HUDEP-2 (cell line): ENCODE measurements at regions not wholly inside any gene's neighbourhood (a gene's known extent, or its start where the extent isn't known, plus 50 kb on each side); places are given as distances from the start of the nearest gene placed in this dataset.
"Not testable (repeated sequence)": the region's sequence is repeated elsewhere in the genome, so short reads cannot be mapped to it uniquely, and the experiment has no call there.

Source experiments
- DNase-seq, 76 experiments: peaks; one replicate each; lab custom pipeline; 2025; ENCODE audit not compliant: unreplicated experiment in 76 of 76; lab: John Stamatoyannopoulos, UW

GRCh38 chr5:156006026-156006647 lies 320.8 kb upstream of the SGCD start:
- no peak for DNase-seq

- no peak for DNase-seq
Observed at GRCh38 chr5:156008844-156009243, 318.1 kb upstream of the SGCD start.

GRCh38 chr5:156009583-156009982 lies 317.4 kb upstream of the SGCD start:
- no peak for DNase-seq

DNA sequence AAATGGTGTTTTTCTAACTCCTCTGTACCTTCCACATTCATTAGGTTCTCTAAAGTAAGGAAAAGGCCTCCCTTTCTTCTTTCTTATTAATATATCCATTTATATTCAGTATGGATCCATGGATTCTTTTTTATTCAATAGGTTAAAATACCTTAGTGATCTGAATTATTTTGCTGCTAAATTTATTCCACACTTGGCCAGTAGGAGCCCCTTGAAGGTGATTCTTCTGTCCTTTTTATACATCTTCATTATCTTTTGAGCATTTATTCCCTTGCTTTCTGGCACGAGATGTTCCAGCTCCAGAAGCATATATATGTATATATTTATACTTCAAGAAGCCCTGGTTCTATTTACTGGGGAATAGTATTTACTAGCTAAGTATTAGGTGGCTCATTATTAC lies 311.8 kb upstream of the SGCD start:
- DNase-seq = no peak

DNA sequence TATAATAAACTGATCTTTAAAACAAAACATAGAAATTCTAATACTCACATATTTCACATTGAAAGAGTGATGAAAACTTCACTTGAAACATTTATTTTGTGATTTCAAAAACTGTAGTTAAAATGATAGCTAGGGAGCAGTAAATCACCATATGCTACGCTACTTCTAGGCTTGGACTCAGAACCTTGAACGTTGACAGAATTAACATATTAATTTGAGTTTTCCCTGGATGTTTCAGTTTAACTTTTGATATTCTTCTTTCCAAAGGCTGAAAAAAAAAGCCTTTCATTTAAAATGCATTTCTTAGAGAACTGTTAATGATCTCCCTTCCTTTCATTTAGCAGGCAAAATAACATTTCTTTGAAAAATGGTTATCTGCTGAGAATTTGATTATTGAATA lies 307.8 kb upstream of the SGCD start:
- DNase-seq = no peak

DNA sequence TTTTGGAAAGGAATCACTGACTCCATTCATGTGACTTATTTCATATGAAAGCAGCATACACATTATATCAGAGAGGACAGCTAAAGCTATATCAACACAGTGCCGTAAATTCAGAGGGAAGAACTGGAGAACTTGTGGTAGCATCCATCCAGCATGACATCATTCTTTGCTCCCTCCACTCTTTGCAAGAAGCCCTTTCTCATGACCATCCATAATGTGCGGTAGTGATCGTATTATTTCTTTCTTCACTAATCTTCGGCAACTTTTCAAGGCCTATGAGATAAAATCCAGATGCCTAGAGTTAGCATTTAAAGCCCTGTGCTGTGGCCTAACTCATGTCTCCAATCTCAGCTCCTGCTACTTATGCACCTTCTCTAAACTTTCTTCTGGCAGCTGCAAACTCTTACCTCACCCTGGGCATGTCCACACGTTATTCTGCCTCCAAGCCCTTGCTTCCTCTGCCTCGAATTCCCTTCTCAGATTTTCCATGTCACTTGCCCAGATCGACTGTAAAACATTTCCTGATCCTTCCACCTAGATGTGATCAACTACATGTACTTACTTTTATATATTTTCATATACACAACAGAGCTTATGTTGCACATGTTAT lies 307.3 kb upstream of the SGCD start:
- DNase-seq = no peak

- DNase-seq = no peak
Observed at GRCh38 chr5:156020647-156021046, 306.3 kb upstream of the SGCD start.

GRCh38 chr5:156021866-156022265 lies 305.1 kb upstream of the SGCD start:
- no peak for DNase-seq

- no peak for DNase-seq
Observed at GRCh38 chr5:156025656-156026055, 301.3 kb upstream of the SGCD start.

DNA sequence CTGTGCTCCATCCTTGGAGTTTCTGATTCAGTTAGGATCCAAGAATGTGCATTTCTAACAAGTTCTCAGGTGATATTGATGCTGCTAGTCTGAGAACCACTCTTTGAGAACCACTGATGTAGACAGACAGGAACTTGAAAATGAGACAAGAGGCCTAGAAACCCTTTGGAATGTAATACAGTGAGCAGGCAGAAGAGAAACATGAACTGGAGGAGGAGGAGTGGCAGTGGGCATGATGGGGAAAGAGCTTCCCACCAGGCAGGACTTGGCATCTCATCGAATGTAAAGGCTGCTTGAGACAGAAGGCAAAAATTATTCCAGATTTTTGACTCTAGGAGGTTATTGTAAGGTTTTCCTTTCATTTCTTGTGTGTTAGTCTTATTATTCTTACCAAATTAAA lies 295.8 kb upstream of the SGCD start:
- no peak for DNase-seq

- DNase-seq = no peak
Observed at GRCh38 chr5:156036640-156037039, 290.3 kb upstream of the SGCD start.

GRCh38 chr5:156037151-156037909 lies 289.6 kb upstream of the SGCD start:
- no peak for DNase-seq

DNA sequence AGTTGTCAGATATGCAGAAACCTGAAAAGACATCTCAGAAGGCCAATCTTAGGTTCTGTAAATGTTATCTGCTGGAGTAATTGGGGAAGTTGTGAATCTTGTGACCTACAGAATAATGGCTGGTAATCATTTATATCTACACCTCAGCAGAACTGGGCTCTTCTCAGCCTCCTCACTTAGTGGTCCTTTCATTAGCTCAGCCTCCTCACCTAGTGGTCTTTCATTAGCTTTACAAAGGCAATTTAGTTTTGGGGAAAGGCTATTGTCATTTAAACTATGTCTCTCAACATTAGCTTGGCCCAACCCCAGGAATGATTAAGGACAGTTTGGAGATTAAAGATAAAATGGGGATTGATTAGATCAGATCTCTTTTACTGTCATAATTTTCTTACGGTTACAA lies 284.2 kb upstream of the SGCD start:
- no peak for DNase-seq

- no peak for DNase-seq
Observed at GRCh38 chr5:156043351-156043750, 283.6 kb upstream of the SGCD start.

DNA sequence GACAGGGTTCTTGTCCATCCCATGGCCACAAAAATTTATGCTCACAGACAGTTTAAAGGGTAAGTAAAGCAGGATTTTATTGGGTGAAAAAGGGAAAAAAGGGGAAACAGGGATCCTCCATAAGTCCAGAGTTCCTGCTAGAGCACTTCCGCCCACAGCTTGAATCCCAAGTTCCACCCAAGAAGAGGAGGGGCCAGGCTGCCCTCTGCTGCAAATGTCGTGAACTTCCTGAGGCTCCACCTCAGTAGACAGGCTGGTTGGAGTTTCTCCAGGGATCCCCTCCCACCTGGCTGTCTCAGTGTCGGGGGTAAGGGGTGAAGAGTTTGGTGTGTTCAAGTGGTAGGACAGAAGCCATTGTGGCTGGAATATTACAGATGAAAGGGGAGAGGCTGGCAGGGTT lies 275.0 kb upstream of the SGCD start:
- peak in 4 of 76 experiments; percentile 1 to 21 (median 8) for DNase-seq

- DNase-seq = no peak
Observed at GRCh38 chr5:156052656-156053055, 274.3 kb upstream of the SGCD start.

GRCh38 chr5:156053056-156053455 lies 273.9 kb upstream of the SGCD start:
- DNase-seq = no peak

- DNase-seq = no peak
Observed at GRCh38 chr5:156076912-156077311, 250.1 kb upstream of the SGCD start.

DNA sequence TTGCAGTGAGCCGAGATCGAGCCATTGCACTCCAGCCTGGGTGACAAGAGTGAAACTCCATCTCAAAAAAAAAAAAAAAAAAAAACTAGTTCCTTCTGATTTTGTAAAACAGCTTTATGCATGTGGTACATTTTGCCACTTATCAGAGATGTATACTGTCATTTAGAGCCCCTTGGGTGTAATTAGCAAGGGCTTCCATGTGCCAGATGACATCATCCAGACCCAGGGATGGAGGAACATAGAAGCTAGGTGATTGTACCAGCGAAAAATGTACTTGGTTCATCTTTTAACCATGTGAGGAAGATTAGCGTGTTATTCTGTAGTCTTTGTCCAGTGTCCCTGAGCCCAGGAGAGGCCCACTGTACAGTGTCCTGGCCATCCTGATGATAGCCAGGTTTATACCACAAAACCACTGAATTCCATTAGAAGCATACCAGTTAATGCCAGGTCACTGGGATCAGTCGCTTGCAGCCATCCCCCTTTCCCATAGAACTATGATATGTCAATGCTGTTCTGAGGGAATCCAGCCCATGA lies 239.3 kb upstream of the SGCD start:
- DNase-seq = no peak

- DNase-seq = not testable (repeated sequence)
Observed at GRCh38 chr5:156089955-156090940, 236.7 kb upstream of the SGCD start.

GRCh38 chr5:156093024-156093423 lies 233.9 kb upstream of the SGCD start:
- DNase-seq = no peak
